Brain microvascular endothelial cell (primary cell): ENCODE measurements at regions not wholly inside any gene's neighbourhood (a gene's known extent, or its start where the extent isn't known, plus 50 kb on each side); places are given as distances from the start of the nearest gene placed in this dataset.

ENCODE experiments used
- DNase-seq: peaks from one replicate; pipeline ENCODE4 v3.0.0-alpha.2; 2020
- H3K27ac ChIP-seq: fragments of 250-450 bp; sonication (Bioruptor Pico); 2 replicates; pipeline ENCODE4 v1.5.1; 2020; ENCODE audit warnings: mild to moderate bottlenecking, moderate library complexity
- H3K27me3 ChIP-seq: fragments of 250-450 bp; sonication (Bioruptor Pico); replicated peaks from 2 replicates; pipeline ENCODE4 v1.5.1; 2020; ENCODE audit warnings: mild to moderate bottlenecking
- H3K36me3 ChIP-seq: fragments of 250-450 bp; sonication (Bioruptor Pico); replicated peaks from 2 replicates; pipeline ENCODE4 v1.5.1; 2020; ENCODE audit warnings: mild to moderate bottlenecking
- H3K4me3 ChIP-seq: 2 replicates; pipeline ENCODE4 v1.5.1; 2011; ENCODE audit warnings: low read depth, mild to moderate bottlenecking, control low read depth, low read length, moderate library complexity
- in situ Hi-C: cut with HindIII; loops from 2 replicates; pipeline ENCODE4 v1.10.0; 2017; ENCODE audit warnings: low sequenced_read_pairs, low pct_ligation_motif_present
- TF ChIP-seq, protein P1 (sequence below): IDR thresholded peaks from 2 replicates; pipeline ENCODE4 v1.5.1; 2011; ENCODE audit warnings: low read depth, mild to moderate bottlenecking, moderate library complexity, low read length, control low read depth, inconsistent platforms; ENCODE audit errors: missing control alignments

DNA sequence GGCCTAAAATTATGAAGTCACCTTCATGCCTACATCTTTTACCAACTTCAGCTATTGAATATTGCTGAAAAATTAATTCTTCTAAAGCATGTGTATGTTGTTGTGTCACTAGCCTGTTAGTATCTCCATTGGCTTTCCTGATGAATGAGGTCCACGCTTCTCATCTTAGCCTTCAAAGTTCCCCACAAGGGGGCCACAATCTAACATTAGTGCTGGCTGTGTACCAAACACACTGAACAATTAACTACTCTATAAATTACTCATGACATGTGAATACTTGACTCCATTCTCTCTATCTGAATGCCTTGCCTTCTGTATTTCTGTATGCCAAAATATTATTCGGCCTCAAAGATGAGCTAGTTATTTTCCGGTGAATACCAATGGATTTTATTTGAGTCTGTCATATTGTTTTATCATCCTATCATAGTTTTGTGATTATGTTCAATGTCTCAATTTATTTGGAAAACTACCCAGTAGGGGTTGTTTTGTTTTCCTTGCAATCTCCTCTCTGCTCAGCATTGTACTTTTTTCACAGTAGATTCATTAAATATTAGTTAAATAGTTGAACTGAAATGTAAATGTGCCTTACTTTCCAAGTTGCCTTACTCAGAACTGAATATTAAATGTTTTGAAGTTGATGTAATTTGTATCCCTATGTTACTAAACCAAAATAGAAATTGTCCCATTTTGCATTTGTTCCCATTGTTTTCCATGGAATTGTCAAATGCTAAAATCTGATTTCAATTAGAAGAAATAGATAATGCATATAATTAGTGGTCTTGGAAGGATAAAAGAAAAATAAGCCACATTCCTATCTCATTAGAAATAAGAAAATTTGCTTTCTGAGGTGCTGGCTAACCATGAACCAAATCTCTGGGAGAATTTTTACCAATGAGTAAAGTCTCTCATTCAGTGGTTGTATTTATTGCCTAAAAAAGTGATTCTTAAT is 208.4 kb upstream of the COL3A1 start:
- H3K36me3 ChIP-seq = no peaks in the 10 kb centered on the region
- H3K27me3 ChIP-seq = no peaks in the 10 kb centered on the region
- TF ChIP-seq, protein P1, sequence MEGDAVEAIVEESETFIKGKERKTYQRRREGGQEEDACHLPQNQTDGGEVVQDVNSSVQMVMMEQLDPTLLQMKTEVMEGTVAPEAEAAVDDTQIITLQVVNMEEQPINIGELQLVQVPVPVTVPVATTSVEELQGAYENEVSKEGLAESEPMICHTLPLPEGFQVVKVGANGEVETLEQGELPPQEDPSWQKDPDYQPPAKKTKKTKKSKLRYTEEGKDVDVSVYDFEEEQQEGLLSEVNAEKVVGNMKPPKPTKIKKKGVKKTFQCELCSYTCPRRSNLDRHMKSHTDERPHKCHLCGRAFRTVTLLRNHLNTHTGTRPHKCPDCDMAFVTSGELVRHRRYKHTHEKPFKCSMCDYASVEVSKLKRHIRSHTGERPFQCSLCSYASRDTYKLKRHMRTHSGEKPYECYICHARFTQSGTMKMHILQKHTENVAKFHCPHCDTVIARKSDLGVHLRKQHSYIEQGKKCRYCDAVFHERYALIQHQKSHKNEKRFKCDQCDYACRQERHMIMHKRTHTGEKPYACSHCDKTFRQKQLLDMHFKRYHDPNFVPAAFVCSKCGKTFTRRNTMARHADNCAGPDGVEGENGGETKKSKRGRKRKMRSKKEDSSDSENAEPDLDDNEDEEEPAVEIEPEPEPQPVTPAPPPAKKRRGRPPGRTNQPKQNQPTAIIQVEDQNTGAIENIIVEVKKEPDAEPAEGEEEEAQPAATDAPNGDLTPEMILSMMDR = peak; percentile 68
- no peak overlapping the region for H3K4me3 ChIP-seq
- in situ Hi-C loops = no loop called here
- no peak overlapping the region for H3K27ac ChIP-seq
- DNase-seq = peak; percentile 54

DNA sequence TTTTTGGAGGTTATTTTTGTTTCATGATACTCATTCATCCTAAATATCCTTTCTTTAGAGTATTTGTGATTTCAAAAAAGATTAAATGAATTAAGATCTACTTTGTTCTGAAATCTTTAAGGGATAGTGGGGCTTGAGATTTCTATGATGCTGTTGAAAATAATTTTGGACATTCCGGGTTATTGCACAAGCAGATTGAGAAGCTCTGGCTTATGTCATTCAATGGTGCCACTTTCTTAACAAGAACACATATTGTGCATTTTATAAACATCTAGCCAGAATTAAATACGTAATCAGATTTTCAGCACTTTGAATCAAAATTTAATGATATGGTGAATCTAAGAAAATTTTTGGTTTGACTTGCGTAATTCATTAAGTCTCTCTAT is 207.7 kb upstream of the COL3A1 start:
- in situ Hi-C loops = no loop called here
- H3K27me3 ChIP-seq = no peaks in the 10 kb centered on the region
- H3K36me3 ChIP-seq = no peaks in the 10 kb centered on the region
- no peak for DNase-seq
- H3K4me3 ChIP-seq = no peak overlapping the region
- no peak overlapping the region for H3K27ac ChIP-seq
- TF ChIP-seq, protein P1 = no peak

DNA sequence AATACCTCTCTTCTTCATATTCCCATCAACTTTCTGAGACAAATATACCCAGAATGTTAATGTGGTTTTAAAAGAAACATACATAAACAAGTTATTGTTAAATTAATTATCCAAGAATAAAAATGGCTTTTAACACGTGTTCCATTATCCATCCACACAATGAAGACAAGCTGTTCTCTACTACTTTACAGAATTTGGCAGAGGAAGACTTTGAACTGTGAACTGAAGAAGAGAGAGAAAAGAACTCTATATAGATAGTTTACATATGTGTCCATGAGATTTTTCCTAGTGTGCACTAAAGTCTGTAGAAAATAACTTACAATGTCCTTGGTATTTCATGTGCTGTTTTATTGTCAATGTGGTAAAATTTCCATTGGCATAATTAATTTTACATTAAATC is 207.0 kb upstream of the COL3A1 start:
- in situ Hi-C loops = no loop called here

DNA sequence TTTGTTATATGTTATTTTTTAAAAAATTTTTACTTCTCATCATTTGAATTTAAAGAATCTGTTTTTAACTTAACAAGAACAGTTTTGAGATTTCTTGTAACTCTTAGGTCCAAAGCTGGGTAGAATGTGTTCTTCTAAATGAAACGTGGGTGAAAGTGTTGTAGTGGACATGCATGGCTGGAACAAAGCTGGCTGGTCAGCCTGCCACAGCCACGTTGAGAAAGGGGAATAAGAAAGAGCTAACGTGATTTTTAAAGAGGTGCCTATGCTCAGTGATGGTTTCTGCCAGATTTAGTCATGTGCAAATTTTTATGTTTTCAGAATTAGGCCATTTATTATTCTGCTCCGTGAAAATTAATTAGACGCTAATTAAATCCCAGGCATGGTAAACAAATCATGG is 203.9 kb upstream of the COL3A1 start:
- H3K27me3 ChIP-seq = no peaks in the 10 kb centered on the region
- TF ChIP-seq, protein P1 = no peak
- in situ Hi-C loops = no loop called here
- no peak overlapping the region for H3K27ac ChIP-seq
- no peaks in the 10 kb centered on the region for H3K36me3 ChIP-seq
- H3K4me3 ChIP-seq = no peak overlapping the region
- DNase-seq = no peak

More for the DNA sequence above, 207.0 kb upstream of the COL3A1 start:
- Histone ChIP-seq H3K27me3 (no peaks in the 10 kb centered on the region), H3K27ac (no peak overlapping the region), H3K4me3 (no peak overlapping the region), H3K36me3 (no peaks in the 10 kb centered on the region)
- DNase-seq = no peak
- TF ChIP-seq, protein P1 = no peak

DNA sequence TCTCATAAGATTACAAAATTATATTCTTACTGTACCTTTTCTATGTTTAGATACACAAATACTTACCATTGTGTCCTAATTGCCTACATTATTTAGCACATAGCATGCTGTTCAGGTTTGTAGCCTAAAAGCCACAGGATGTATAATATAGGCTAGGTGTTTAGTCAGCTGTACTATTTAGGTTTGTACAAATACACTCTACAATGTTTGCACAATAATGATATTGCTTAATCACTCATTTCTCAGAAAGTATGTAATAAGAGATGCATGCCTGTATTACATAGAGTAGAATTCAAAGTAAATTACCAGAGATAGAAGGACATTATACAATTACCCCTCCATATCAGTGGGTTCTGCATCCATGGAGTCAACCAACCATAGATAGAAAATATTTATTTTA is 201.1 kb upstream of the COL3A1 start:
- DNase-seq = no peak
- no peak overlapping the region for H3K4me3 ChIP-seq
- TF ChIP-seq, protein P1 = no peak
- no peaks in the 10 kb centered on the region for H3K27me3 ChIP-seq
- H3K27ac ChIP-seq = no peak overlapping the region
- in situ Hi-C loops = no loop called here
- no peaks in the 10 kb centered on the region for H3K36me3 ChIP-seq
